ENCODE measurements at regions not wholly inside any gene's neighbourhood (a gene's known extent, or its start where the extent isn't known, plus 50 kb on each side); places are given as distances from the start of the nearest gene placed in this dataset.

DNA sequence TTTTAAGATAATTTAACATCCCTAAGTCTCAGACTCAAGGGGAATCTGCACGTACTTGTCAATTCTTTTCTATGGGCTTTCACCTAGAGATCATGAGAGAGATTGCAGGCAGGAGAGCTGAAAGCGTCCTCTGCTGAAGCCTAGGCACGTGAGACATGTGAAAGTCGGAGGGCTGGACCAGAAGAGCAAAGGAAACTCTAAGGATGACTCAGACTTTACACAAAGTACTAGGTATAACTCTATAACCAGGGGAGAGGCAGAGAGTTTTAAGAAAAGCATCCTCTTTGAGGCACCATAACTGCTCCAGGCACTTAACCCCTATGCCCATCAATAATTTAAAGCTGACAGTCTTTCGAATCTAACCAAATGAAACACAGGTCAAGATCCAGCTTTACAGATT, 436.6 kb downstream of the VGLL3 start:
- H3K4me2 ChIP-seq (replicated peaks; ENCODE audit: low read depth, low read length, poor library complexity, severe bottlenecking), result no peak overlapping the region
- H3K27ac Mint-ChIP-seq, result no peak overlapping the region
- H3K4me3 ChIP-seq (ENCODE audit: control extremely low read depth in 1 of 5, extremely low read depth in 1 of 5, insufficient read depth in 1 of 5, low read depth in 2 of 5, low read length in 4 of 5), result no peak overlapping the region
- intact Hi-C loops (cut with micrococcal nuclease), result no loop called here
- H4K20me1 ChIP-seq (ENCODE audit: control insufficient read depth, insufficient read depth, low read length, poor library complexity, severe bottlenecking), result no peaks in the 10 kb centered on the region
- ChIA-PET CTCF (interaction anchor here (0.6 to 1.9 kb wide), 3 partner anchors 10 to 105 kb away, joined by 4 to 6 read pairs (median 5); no protein-coding TSS in a partner anchor), POLR2A (no interaction called here)
- no peak for DNase-seq
- H3K4me3 Mint-ChIP-seq, result no peak overlapping the region
- H3K79me2 ChIP-seq (ENCODE audit: control insufficient read depth, insufficient read depth, low read length), result no peaks in the 10 kb centered on the region
- H3K36me3 ChIP-seq (replicated peaks in 1 of 2; ENCODE audit: control extremely low read depth in 1 of 2, control insufficient read depth in 1 of 2, extremely low read depth in 1 of 2, insufficient read depth in 2 of 2, low read length in 1 of 2), result no peaks in the 10 kb centered on the region
- H3K4me1 ChIP-seq (ENCODE audit: control insufficient read depth in 2 of 2, insufficient read depth in 2 of 2, low read length in 2 of 2), result no peaks in the 10 kb centered on the region
- H3K4me1 Mint-ChIP-seq, result no peaks in the 10 kb centered on the region
- H3K27me3 Mint-ChIP-seq, result no peaks in the 10 kb centered on the region
- no peak for ATAC-seq (ENCODE audit: low read depth)
- H3K9ac ChIP-seq (ENCODE audit: low read length), result no peak overlapping the region
- WGBS (ENCODE audit: insufficient coverage), result no CpG with 5 or more reads among the region's 5 CpGs
- H2AFZ ChIP-seq (ENCODE audit: insufficient read depth, low read depth, low read length, poor library complexity, severe bottlenecking), result no peak overlapping the region
- no peak for TF ChIP-seq EZH2 (IDR thresholded peaks at IDR 0.05; ENCODE audit: borderline replicate concordance, insufficient read depth, low read depth, low read length, poor library complexity, severe bottlenecking)
- TF ChIP-seq, protein P1, sequence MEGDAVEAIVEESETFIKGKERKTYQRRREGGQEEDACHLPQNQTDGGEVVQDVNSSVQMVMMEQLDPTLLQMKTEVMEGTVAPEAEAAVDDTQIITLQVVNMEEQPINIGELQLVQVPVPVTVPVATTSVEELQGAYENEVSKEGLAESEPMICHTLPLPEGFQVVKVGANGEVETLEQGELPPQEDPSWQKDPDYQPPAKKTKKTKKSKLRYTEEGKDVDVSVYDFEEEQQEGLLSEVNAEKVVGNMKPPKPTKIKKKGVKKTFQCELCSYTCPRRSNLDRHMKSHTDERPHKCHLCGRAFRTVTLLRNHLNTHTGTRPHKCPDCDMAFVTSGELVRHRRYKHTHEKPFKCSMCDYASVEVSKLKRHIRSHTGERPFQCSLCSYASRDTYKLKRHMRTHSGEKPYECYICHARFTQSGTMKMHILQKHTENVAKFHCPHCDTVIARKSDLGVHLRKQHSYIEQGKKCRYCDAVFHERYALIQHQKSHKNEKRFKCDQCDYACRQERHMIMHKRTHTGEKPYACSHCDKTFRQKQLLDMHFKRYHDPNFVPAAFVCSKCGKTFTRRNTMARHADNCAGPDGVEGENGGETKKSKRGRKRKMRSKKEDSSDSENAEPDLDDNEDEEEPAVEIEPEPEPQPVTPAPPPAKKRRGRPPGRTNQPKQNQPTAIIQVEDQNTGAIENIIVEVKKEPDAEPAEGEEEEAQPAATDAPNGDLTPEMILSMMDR (IDR thresholded peaks at IDR 0.05), result no peak
- H3K27ac ChIP-seq (ENCODE audit: low read length in 2 of 2), result no peak overlapping the region
- H3K9me3 ChIP-seq (ENCODE audit: control extremely low read depth in 1 of 3, control insufficient read depth in 2 of 3, insufficient read depth in 1 of 3, low read length in 2 of 3), result no peaks in the 10 kb centered on the region
- no peaks in the 10 kb centered on the region for H3K27me3 ChIP-seq (replicated peaks in 1 of 4; ENCODE audit: control extremely low read depth in 1 of 4, control insufficient read depth in 3 of 4, insufficient read depth in 4 of 4, low read length in 3 of 4)
- H3K9me3 Mint-ChIP-seq (ENCODE audit: insufficient read depth), result no peaks in the 10 kb centered on the region

DNA sequence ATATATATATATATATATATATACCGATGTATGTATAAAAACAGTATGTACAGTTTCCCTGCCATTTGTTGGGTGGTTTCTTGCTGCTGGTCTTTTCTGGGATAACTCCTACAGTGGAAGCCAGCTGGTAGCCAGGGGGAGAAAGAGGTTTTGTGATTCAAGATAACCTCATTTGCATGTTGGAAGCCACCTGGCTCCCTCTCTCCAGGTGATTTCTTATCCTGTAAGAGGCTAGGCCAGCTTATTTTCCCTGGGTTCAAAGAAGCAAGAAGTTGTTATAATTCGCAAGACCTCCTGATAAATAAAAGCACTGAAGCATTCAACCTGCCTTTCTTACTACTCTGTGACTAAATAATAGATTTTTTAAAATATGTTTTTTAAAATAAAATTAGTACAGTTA, 443.3 kb downstream of the VGLL3 start:
- Histone ChIP-seq H4K20me1 (ENCODE audit: control insufficient read depth, insufficient read depth, low read length, poor library complexity, severe bottlenecking) (no peaks in the 10 kb centered on the region), H2AFZ (ENCODE audit: insufficient read depth, low read depth, low read length, poor library complexity, severe bottlenecking) (no peak overlapping the region), H3K4me2 (replicated peaks; ENCODE audit: low read depth, low read length, poor library complexity, severe bottlenecking) (no peak overlapping the region), H3K9ac (ENCODE audit: low read length) (no peak overlapping the region), H3K4me1 (ENCODE audit: control insufficient read depth in 2 of 2, insufficient read depth in 2 of 2, low read length in 2 of 2) (no peaks in the 10 kb centered on the region), H3K4me3 (ENCODE audit: control extremely low read depth in 1 of 5, extremely low read depth in 1 of 5, insufficient read depth in 1 of 5, low read depth in 2 of 5, low read length in 4 of 5) (no peak overlapping the region), H3K36me3 (replicated peaks in 1 of 2; ENCODE audit: control extremely low read depth in 1 of 2, control insufficient read depth in 1 of 2, extremely low read depth in 1 of 2, insufficient read depth in 2 of 2, low read length in 1 of 2) (no peaks in the 10 kb centered on the region), H3K79me2 (ENCODE audit: control insufficient read depth, insufficient read depth, low read length) (no peaks in the 10 kb centered on the region), H3K27me3 (replicated peaks in 1 of 4; ENCODE audit: control extremely low read depth in 1 of 4, control insufficient read depth in 3 of 4, insufficient read depth in 4 of 4, low read length in 3 of 4) (no peaks in the 10 kb centered on the region), H3K9me3 (ENCODE audit: control extremely low read depth in 1 of 3, control insufficient read depth in 2 of 3, insufficient read depth in 1 of 3, low read length in 2 of 3) (no peaks in the 10 kb centered on the region), H3K27ac (ENCODE audit: low read length in 2 of 2) (no peak overlapping the region)
- ATAC-seq (ENCODE audit: low read depth) (no peak), DNase-seq (no peak)
- Mint-ChIP-seq H3K4me1 (no peaks in the 10 kb centered on the region), H3K4me3 (no peak overlapping the region), H3K9me3 (ENCODE audit: insufficient read depth) (no peaks in the 10 kb centered on the region), H3K27me3 (no peaks in the 10 kb centered on the region), H3K27ac (no peak overlapping the region)
- TF ChIP-seq EZH2 (IDR thresholded peaks at IDR 0.05; ENCODE audit: borderline replicate concordance, insufficient read depth, low read depth, low read length, poor library complexity, severe bottlenecking), result no peak
- TF ChIP-seq, protein P1 (IDR thresholded peaks at IDR 0.05), result no peak
- intact Hi-C loops (cut with micrococcal nuclease), result no loop called here
- POLR2A ChIA-PET, result no interaction called here
- CTCF ChIA-PET, result no interaction called here
- no CpG with 5 or more reads among the region's 2 CpGs for WGBS (ENCODE audit: insufficient coverage)
